HuH-7 (cell line): ENCODE measurements at regions not wholly inside any gene's neighbourhood (a gene's known extent, or its start where the extent isn't known, plus 50 kb on each side); places are given as distances from the start of the nearest gene placed in this dataset.

Experiments used
- DNase-seq: peaks from one replicate; pipeline ENCODE4 v3.0.0; 2011; ENCODE audit warnings: low spot score

GRCh38 chrX:139120760-139121159, 409.2 kb upstream of the FGF13 start:
- DNase-seq: no peak

GRCh38 chrX:139113708-139114107, 402.2 kb upstream of the FGF13 start:
- no peak for DNase-seq

GRCh38 chrX:139112432-139112831, 400.9 kb upstream of the FGF13 start:
- no peak for DNase-seq

GRCh38 chrX:139106069-139106468, 394.6 kb upstream of the FGF13 start:
- no peak for DNase-seq

GRCh38 chrX:139094671-139095592, 383.4 kb upstream of the FGF13 start:
- no peak for DNase-seq

- DNase-seq: no peak
Measured at GRCh38 chrX:139093201-139093600, 381.7 kb upstream of the FGF13 start.

GRCh38 chrX:139091878-139092277, 380.4 kb upstream of the FGF13 start:
- DNase-seq: no peak

GRCh38 chrX:139091066-139091465, 379.5 kb upstream of the FGF13 start:
- DNase-seq: no peak

GRCh38 chrX:139086246-139086645, 374.7 kb upstream of the FGF13 start:
- no peak for DNase-seq

GRCh38 chrX:139085404-139085803, 373.9 kb upstream of the FGF13 start:
- no peak for DNase-seq

GRCh38 chrX:139083191-139083590, 371.7 kb upstream of the FGF13 start:
- no peak for DNase-seq

GRCh38 chrX:139081965-139082364, 370.4 kb upstream of the FGF13 start:
- DNase-seq: no peak

- no peak for DNase-seq
Measured at GRCh38 chrX:139079789-139080188, 368.3 kb upstream of the FGF13 start.

GRCh38 chrX:139078761-139079280, 367.3 kb upstream of the FGF13 start:
- DNase-seq: no peak

GRCh38 chrX:139078342-139078741, 366.8 kb upstream of the FGF13 start:
- no peak for DNase-seq

- no peak for DNase-seq
Measured at GRCh38 chrX:139077281-139078250, 366.0 kb upstream of the FGF13 start.

- no peak for DNase-seq
Measured at GRCh38 chrX:139063364-139063763, 351.8 kb upstream of the FGF13 start.

- DNase-seq: no peak
Measured at GRCh38 chrX:139058831-139059495, 347.4 kb upstream of the FGF13 start.

GRCh38 chrX:139052461-139052860, 340.9 kb upstream of the FGF13 start:
- no peak for DNase-seq

GRCh38 chrX:139049465-139049864, 337.9 kb upstream of the FGF13 start:
- no peak for DNase-seq

- DNase-seq: no peak
Measured at GRCh38 chrX:139044680-139045079, 333.2 kb upstream of the FGF13 start.

- DNase-seq: no peak
Measured at GRCh38 chrX:139039041-139039440, 327.5 kb upstream of the FGF13 start.
